Gastrocnemius medialis (tissue), 4 donors: ENCODE measurements at regions not wholly inside any gene's neighbourhood (a gene's known extent, or its start where the extent isn't known, plus 50 kb on each side); places are given as distances from the start of the nearest gene placed in this dataset.
"Not testable (repeated sequence)": the region's sequence is repeated elsewhere in the genome, so short reads cannot be mapped to it uniquely, and the experiment has no call there.

Experiments
- ATAC-seq, 2 donors: fragments of 150-250 bp; one replicate each; pipeline ENCODE4 v1.9.1; 2016
- DNase-seq, 2 donors: peaks; one replicate each; pipeline ENCODE4 v3.0.0-alpha.2; 2019
- H3K27ac ChIP-seq, 4 donors: fragments of 200-600 bp; sonication (generic); 1 replicate in 1 of 4; 2 replicates in 3 of 4; pipeline ENCODE4 v1.5.1; 2016 to 2018; ENCODE audit warnings: mild to moderate bottlenecking in 2 of 4, moderate library complexity in 1 of 4
- H3K27me3 ChIP-seq, 3 donors: fragments of 200-600 bp; sonication (generic) in 2 of 3; 1 replicate in 1 of 3; 2 replicates in 2 of 3; pipeline versions ENCODE4 v1.5.1 to v1.6.0; 2016 to 2019; ENCODE audit warnings: mild to moderate bottlenecking in 1 of 3, moderate library complexity in 1 of 3
- H3K36me3 ChIP-seq, 2 donors: fragments of 200-600 bp; sonication (generic) in 1 of 2; one replicate each; pipeline ENCODE4 v1.5.1; 2017 to 2018
- H3K4me1 ChIP-seq, 2 donors: fragments of 200-600 bp; sonication (generic) in 1 of 2; one replicate each; pipeline ENCODE4 v1.5.1; 2016 to 2017; ENCODE audit warnings: mild to moderate bottlenecking in 2 of 2
- H3K4me3 ChIP-seq, 4 donors: fragments of 200-600 bp; sonication (generic) in 3 of 4; 1 replicate in 1 of 4; 2 replicates in 3 of 4; pipeline ENCODE4 v1.5.1; 2016 to 2019; ENCODE audit warnings: mild to moderate bottlenecking in 2 of 4
- H3K9me3 ChIP-seq, 3 donors: fragments of 200-600 bp; sonication (generic) in 2 of 3; 1 replicate in 1 of 3; 2 replicates in 2 of 3; pipeline ENCODE4 v1.5.1; 2016 to 2019
- POLR2A ChIP-seq, 2 donors: fragments of 450-650 bp; IDR thresholded peaks; one replicate each; pipeline ENCODE4 v1.6.1; 2017; ENCODE audit warnings: antibody characterized with exemption in 2 of 2, mild to moderate bottlenecking in 2 of 2, moderate library complexity in 2 of 2
- in situ Hi-C, 4 donors: fragments of 200-750 bp; cut with MboI; loops; one replicate each; pipeline versions ENCODE4 v1.15.0 to v1.8.0; 2017; ENCODE audit warnings: low sequenced_read_pairs in 4 of 4
- intact Hi-C: fragments of 100-400 bp; cut with DNase I; formaldehyde crosslinking; loops from one replicate; pipeline ENCODE4 v1.15.1; 2023; ENCODE audit warnings: low total_unique reads
- TF ChIP-seq, protein P1 (sequence below), 5 experiments: fragments of 450-650 bp in 3 of 5; fragments of 200-600 bp in 2 of 5; sonication (generic) in 2 of 5; IDR thresholded peaks in 4 of 5; conservative IDR thresholded peaks in 1 of 5; 1 replicate in 4 of 5; 2 replicates in 1 of 5; pipeline ENCODE4 v1.5.1; 2016 to 2019; ENCODE audit warnings: antibody characterized with exemption in 5 of 5, mild to moderate bottlenecking in 3 of 5, moderate library complexity in 3 of 5

DNA sequence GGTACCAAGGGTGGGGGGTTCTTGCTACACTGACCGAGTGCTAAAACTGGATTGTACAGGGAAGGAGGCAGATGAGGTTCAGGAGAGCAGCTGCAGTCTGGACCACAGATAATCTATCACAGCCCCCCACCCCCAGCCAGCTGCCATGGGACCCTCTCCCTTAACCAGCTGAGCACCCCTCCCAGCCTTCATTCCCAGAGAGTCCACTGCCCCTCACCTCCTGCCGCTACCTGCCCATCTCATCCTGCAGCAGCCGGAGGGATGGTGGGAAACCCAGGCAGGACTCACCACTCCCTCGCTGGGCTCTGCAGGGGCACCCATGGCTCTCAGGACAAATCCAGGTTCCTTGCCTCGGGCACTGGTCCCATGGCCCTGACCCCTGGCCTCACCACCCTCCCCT, 66.7 kb downstream of the MRPL36 start:
- in situ Hi-C loops (no loop called here), intact Hi-C loops (no loop called here)
- DNase-seq (peak in 1 of 2 donors; percentile 3), ATAC-seq (no peak)
- Histone ChIP-seq H3K27ac (no peak overlapping the region), H3K27me3 (no peaks in the 10 kb centered on the region), H3K4me1 (no peaks in the 10 kb centered on the region), H3K4me3 (no peak overlapping the region), H3K36me3 (no peaks in the 10 kb centered on the region), H3K9me3 (no peaks in the 10 kb centered on the region)
- TF ChIP-seq POLR2A (IDR thresholded peaks at IDR 0.05), result no peak
- TF ChIP-seq, protein P1, sequence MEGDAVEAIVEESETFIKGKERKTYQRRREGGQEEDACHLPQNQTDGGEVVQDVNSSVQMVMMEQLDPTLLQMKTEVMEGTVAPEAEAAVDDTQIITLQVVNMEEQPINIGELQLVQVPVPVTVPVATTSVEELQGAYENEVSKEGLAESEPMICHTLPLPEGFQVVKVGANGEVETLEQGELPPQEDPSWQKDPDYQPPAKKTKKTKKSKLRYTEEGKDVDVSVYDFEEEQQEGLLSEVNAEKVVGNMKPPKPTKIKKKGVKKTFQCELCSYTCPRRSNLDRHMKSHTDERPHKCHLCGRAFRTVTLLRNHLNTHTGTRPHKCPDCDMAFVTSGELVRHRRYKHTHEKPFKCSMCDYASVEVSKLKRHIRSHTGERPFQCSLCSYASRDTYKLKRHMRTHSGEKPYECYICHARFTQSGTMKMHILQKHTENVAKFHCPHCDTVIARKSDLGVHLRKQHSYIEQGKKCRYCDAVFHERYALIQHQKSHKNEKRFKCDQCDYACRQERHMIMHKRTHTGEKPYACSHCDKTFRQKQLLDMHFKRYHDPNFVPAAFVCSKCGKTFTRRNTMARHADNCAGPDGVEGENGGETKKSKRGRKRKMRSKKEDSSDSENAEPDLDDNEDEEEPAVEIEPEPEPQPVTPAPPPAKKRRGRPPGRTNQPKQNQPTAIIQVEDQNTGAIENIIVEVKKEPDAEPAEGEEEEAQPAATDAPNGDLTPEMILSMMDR (IDR thresholded peaks at IDR 0.05 in 4 of 5, conservative IDR thresholded peaks at IDR 0.05 in 1 of 5), result no peak

DNA sequence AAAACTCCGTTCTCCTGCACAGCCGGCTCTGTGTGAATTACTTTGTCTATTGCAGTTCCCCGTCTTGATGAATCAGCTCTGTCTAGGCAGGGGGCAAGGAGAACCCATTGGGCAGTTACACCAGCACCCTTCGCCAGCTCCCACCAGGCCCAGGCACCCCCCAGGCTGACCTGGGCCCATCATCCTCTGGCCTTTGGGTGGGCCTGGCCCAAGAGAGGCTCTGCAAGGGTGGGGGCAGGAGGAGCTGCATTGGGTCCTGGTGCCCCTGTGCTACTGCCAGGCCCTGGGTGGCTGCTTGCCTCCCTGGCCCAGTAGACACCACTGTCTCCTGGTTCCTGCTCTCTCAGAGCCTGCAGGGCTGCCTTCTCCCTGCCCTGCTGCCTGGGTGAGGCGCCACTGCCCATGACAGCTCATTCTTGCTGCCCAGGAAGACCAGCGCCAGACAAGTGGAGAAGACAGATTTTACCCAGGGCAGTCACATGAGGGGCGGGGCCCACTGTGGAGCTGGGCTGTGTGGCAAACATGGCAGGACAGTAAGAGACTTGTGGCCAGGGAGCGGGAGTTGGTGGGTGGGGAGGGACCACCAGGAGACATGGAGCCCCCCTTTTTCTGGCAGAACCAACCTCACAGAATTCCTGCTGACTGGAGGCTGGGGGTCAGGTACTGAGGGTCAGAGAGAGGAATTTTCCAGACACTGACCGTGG, 67.2 kb downstream of the MRPL36 start:
- in situ Hi-C loops (no loop called here), intact Hi-C loops (no loop called here)
- Histone ChIP-seq H3K9me3 (no peaks in the 10 kb centered on the region), H3K4me1 (no peaks in the 10 kb centered on the region), H3K36me3 (no peaks in the 10 kb centered on the region), H3K4me3 (no peak overlapping the region), H3K27me3 (no peaks in the 10 kb centered on the region), H3K27ac (no peak overlapping the region)
- no peak for TF ChIP-seq POLR2A (IDR thresholded peaks at IDR 0.05)
- TF ChIP-seq, protein P1 (IDR thresholded peaks at IDR 0.05 in 4 of 5, conservative IDR thresholded peaks at IDR 0.05 in 1 of 5), result no peak
- no peak for ATAC-seq
- peak in 1 of 2 donors; percentile 5 for DNase-seq

DNA sequence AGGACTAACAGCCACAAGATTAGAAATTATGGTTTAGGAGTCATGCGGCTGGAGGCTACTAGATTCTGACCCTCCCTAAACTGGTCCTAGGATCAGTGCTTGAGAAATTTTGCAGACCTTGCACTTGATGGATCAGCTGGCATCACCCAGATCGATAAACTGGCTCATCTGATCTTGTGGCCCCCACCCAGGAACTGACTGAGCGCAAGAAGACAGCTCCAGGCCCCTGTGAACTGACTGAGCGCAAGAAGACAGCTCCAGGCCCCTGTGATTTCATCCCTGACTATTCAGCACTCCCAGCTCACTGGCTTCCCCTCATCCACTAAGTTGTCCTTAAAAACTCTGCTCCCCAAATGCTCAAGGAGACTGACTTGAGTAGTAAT, 67.8 kb downstream of the MRPL36 start:
- H3K27me3 ChIP-seq, H3K36me3 ChIP-seq, H3K27ac ChIP-seq, intact Hi-C loops, ATAC-seq, in situ Hi-C loops, H3K4me1 ChIP-seq, DNase-seq, H3K4me3 ChIP-seq, H3K9me3 ChIP-seq: not testable (repeated sequence)

DNA sequence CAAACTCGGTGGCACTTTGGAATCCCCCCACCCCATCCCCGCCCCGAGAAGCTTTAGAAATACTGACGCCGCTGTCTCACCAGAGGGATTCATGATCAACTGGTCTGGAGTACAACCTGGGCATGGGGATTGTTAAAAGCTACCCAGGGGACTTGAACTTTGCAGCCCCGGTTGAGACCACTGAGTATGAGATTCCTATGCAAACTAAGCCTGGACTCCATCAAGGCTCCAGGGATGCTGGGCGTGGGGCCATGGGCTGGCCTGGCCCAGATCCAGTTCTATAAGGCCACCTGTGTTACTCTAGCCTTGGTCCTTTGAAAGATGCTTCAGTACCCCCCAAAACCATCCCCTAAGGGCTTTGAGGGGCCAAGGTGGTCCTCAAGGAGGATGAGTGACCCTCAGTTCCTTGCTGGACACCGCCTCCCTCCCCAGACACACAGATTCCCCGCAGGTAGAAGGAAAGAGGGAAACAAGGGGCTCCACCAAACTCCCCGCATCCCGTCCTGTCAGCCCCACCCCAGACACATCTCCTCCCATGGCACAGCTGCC, 68.5 kb downstream of the MRPL36 start:
- Histone ChIP-seq H3K36me3 (no peaks in the 10 kb centered on the region), H3K27ac (no peak overlapping the region), H3K27me3 (no peaks in the 10 kb centered on the region), H3K4me1 (no peaks in the 10 kb centered on the region), H3K9me3 (no peaks in the 10 kb centered on the region), H3K4me3 (no peak overlapping the region)
- DNase-seq (no peak), ATAC-seq (no peak)
- intact Hi-C loops (no loop called here), in situ Hi-C loops (no loop called here)
- TF ChIP-seq POLR2A (IDR thresholded peaks at IDR 0.05), result no peak
- TF ChIP-seq, protein P1 (IDR thresholded peaks at IDR 0.05 in 4 of 5, conservative IDR thresholded peaks at IDR 0.05 in 1 of 5), result no peak

DNA sequence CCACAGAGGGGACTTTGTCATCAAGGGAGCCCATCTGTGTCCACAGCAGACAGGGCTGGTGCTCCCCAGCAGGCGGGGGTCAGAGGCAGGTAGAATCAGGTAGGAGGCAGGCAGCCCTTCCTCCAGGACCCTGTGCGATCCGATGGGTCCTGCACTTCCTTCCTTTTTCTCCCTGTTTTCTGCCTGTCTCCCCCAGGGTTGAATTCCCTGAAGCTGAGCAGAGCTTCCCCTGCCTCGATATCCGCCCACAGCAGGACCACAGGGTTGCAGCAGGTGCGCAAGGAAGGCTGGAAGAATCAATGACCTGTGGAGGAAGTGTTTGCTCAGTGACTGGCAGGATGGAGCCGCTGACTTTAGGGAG, 69.2 kb downstream of the MRPL36 start:
- DNase-seq, result peak in 1 of 2 donors; percentile 1
- Histone ChIP-seq H3K27ac (no peak overlapping the region), H3K4me3 (no peak overlapping the region), H3K9me3 (no peaks in the 10 kb centered on the region), H3K27me3 (no peaks in the 10 kb centered on the region), H3K36me3 (no peaks in the 10 kb centered on the region), H3K4me1 (no peaks in the 10 kb centered on the region)
- intact Hi-C loops, result no loop called here
- ATAC-seq, result no peak
- TF ChIP-seq POLR2A (IDR thresholded peaks at IDR 0.05), result no peak
- TF ChIP-seq, protein P1 (IDR thresholded peaks at IDR 0.05 in 4 of 5, conservative IDR thresholded peaks at IDR 0.05 in 1 of 5), result no peak
- in situ Hi-C loops, result no loop called here
